ENCODE measurements at regions not wholly inside any gene's neighbourhood (a gene's known extent, or its start where the extent isn't known, plus 50 kb on each side); places are given as distances from the start of the nearest gene placed in this dataset.
A peak's percentile ranks its signal among the peaks of the same experiment; 100 is the strongest.

DNA sequence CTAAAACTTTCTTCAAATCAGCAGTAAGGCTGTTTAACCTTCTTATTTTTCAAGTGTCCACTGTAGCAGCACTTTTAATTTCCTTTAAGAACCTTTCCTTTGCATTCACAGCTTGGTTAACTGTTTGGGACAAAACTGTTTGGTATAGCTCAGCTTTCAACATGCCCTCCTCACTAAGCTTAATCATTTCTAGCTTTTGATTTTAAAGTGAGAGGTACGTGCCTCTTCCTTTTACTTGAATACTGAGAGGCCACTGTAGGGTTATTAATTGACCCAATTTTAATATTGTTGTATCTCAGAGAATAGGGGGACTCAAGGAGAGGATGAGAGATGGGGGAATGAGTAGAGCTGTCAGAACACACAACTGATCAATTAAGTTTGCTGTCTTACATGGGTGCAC, 129.5 kb upstream of the MMS22L start:
- no peaks in the 10 kb centered on the region for H3K9me3 ChIP-seq (ENCODE audit: control insufficient read depth, low read depth, low read length)
- no peak overlapping the region for H3K4me3 ChIP-seq (ENCODE audit: low read length)
- H3K36me3 ChIP-seq (ENCODE audit: control insufficient read depth, low read depth, low read length): no peaks in the 10 kb centered on the region
- H3K9ac ChIP-seq (ENCODE audit: low read length): no peak overlapping the region
- no peaks in the 10 kb centered on the region for H3K4me1 ChIP-seq (ENCODE audit: control insufficient read depth, low read depth, low read length)
- H3K27me3 ChIP-seq (ENCODE audit: control insufficient read depth, insufficient read depth, low read length): no peaks in the 10 kb centered on the region
- H3K27ac ChIP-seq (ENCODE audit: low read length): no peak overlapping the region

DNA sequence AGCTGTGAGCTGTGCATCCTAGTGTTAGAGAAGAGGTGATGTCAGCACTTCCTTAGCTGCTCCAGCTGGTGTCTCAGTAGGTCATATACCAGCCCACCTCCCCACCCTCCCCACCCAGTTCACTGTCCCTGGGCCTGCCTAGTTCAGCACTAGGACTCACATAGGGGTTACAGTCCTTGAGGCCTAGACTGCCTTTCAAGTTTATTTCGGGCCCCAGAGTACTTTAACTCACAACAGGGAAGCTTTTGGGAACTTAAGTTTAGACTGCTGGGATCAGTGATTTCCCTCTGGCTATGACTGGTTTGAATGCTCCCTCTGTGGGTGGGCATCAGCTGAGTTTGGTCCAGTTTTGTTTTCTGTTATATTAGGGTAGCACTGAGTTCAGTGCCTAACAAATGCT, 139.2 kb upstream of the MMS22L start:
- Histone ChIP-seq H3K9ac (ENCODE audit: low read length) (no peak overlapping the region), H3K27me3 (ENCODE audit: control insufficient read depth, insufficient read depth, low read length) (peaks cover 9% of the 10 kb centered on the region), H3K4me1 (ENCODE audit: control insufficient read depth, low read depth, low read length) (no peaks in the 10 kb centered on the region), H3K27ac (ENCODE audit: low read length) (no peak overlapping the region), H3K9me3 (ENCODE audit: control insufficient read depth, low read depth, low read length) (no peaks in the 10 kb centered on the region), H3K4me3 (ENCODE audit: low read length) (no peak overlapping the region), H3K36me3 (ENCODE audit: control insufficient read depth, low read depth, low read length) (no peaks in the 10 kb centered on the region)

DNA sequence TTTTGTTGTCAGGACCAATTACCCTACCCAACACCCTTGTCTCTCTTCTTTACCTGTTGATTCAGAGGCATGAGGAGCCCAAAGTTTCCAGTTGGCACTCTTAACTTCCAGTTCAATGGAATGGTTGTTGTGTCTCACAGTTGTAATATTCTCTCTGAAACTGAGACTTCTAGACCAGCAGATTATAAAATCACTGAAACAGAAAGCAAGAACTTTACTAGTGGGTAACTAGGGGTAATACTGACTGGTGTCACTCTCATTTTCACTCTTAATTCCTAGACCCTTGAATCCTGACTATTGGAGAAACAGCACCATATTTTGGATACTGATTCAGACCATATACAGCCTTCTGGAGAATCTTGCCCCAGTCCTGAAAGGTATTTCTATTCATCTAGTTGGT, 140.2 kb upstream of the MMS22L start:
- no peaks in the 10 kb centered on the region for H3K9me3 ChIP-seq (ENCODE audit: control insufficient read depth, low read depth, low read length)
- H3K36me3 ChIP-seq (ENCODE audit: control insufficient read depth, low read depth, low read length): no peaks in the 10 kb centered on the region
- no peak overlapping the region for H3K9ac ChIP-seq (ENCODE audit: low read length)
- H3K4me3 ChIP-seq (ENCODE audit: low read length): no peak overlapping the region
- H3K4me1 ChIP-seq (ENCODE audit: control insufficient read depth, low read depth, low read length): no peaks in the 10 kb centered on the region
- no peak overlapping the region for H3K27ac ChIP-seq (ENCODE audit: low read length)
- H3K27me3 ChIP-seq (ENCODE audit: control insufficient read depth, insufficient read depth, low read length): peaks cover 9% of the 10 kb centered on the region

DNA sequence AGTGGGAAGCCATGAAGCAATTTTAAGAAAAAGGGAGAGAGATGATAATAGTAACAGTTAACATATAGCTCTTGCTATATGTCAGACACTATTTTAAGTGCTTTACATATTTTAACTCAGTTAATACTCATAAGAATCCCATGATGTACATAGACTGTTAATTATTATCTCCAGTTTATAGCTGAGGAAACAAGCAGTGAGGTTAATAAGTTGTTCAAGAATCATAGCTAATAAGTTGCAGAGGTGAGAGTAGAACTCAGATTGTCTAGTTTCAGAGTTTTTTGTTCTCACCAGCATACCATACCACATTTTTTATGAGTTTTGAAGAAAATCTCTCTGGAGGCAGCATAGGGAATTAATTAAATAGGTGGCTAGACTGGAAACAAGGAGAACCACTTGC, 144.6 kb upstream of the MMS22L start:
- Histone ChIP-seq H3K27me3 (ENCODE audit: control insufficient read depth, insufficient read depth, low read length) (peaks cover 4% of the 10 kb centered on the region), H3K36me3 (ENCODE audit: control insufficient read depth, low read depth, low read length) (no peaks in the 10 kb centered on the region), H3K9me3 (ENCODE audit: control insufficient read depth, low read depth, low read length) (no peaks in the 10 kb centered on the region), H3K9ac (ENCODE audit: low read length) (no peak overlapping the region), H3K4me3 (ENCODE audit: low read length) (no peak overlapping the region), H3K4me1 (ENCODE audit: control insufficient read depth, low read depth, low read length) (no peaks in the 10 kb centered on the region), H3K27ac (ENCODE audit: low read length) (no peak overlapping the region)

DNA sequence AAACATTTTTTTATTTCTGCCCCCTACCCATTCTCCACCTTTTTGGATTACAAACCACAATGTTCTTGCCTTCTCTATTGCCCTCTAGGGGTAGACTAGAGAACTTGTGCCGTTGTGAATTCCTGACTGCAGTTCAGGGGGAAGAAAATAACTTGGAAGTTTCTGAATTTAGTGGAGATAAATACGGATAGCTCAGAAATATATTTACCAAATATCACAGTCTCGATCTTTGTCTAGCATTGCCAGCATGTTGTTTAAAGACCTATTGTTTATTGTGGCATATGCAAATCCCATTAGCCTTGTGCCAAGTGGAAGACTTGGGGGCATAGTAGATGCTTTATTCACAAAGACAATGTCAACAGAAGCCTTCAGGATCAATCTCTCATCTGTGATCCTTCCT, 154.1 kb upstream of the MMS22L start:
- Histone ChIP-seq H3K36me3 (ENCODE audit: control insufficient read depth, low read depth, low read length) (no peaks in the 10 kb centered on the region), H3K4me3 (ENCODE audit: low read length) (no peak overlapping the region), H3K9ac (ENCODE audit: low read length) (no peak overlapping the region), H3K27me3 (ENCODE audit: control insufficient read depth, insufficient read depth, low read length) (no peaks in the 10 kb centered on the region), H3K9me3 (ENCODE audit: control insufficient read depth, low read depth, low read length) (no peaks in the 10 kb centered on the region), H3K4me1 (ENCODE audit: control insufficient read depth, low read depth, low read length) (peaks cover 7% of the 10 kb centered on the region), H3K27ac (ENCODE audit: low read length) (no peak overlapping the region)

DNA sequence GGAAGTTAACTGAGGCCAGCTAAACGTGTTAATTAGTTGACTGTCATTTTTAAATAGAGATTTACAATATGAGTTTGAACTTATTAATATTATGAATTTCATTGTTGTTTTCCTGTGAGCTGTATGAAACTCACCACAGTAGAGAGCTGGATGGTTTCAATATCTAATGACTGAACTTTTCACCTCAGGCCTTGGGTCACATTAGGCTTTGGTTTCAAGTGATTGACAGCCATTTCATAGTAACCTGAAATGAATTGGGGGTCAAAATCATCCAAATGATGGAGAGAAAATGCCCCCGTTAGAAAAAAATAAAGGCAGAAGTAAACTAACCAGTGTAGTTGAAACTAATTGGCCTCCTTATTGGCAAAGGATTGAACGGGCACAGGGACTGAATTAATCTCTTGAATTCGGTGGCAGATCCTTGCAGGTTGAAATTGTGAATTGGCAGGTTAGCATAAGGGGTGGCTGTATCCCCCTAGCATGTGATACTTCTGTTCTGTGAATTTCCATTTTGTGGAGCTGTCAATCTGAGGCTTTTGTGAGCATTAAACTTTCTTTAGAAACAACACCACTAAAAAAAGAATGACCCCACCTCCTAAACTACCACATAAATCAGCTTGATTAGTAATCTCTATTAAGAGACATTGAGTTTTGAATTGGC, 155.1 kb upstream of the MMS22L start:
- Histone ChIP-seq H3K9me3 (ENCODE audit: control insufficient read depth, low read depth, low read length) (no peaks in the 10 kb centered on the region), H3K27ac (ENCODE audit: low read length) (no peak overlapping the region), H3K9ac (ENCODE audit: low read length) (no peak overlapping the region), H3K4me1 (ENCODE audit: control insufficient read depth, low read depth, low read length) (peaks cover 11% of the 10 kb centered on the region), H3K27me3 (ENCODE audit: control insufficient read depth, insufficient read depth, low read length) (no peaks in the 10 kb centered on the region), H3K4me3 (ENCODE audit: low read length) (no peak overlapping the region), H3K36me3 (ENCODE audit: control insufficient read depth, low read depth, low read length) (no peaks in the 10 kb centered on the region)

DNA sequence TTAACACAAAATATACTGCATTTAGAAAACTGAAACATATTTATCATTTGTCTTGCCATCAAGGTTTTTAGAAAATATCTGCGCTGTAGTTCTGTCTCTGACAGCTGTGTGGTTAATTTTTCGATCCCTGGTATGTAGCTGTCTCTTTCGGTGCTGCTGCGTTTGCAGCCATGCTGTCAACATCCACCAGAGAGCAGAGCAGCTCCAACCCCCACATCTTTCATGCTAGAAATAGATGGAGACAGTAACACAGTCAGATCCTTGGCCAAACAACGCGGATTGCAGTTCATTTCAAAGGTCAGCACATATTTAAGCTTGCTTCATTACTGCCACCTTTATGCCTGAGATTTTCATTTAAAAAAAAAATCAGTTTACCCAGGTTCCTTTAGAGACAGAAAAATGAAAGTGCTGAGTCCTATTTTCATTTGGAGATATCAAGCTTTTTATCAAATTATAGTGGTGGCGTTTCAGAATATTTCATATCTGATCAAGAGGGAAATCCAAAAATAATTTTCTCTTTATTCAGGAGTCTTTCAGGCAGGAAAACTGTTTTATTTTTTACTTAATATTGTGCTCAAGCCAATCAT, 157.7 kb upstream of the MMS22L start:
- Histone ChIP-seq H3K9me3 (ENCODE audit: control insufficient read depth, low read depth, low read length) (no peaks in the 10 kb centered on the region), H3K4me3 (ENCODE audit: low read length) (no peak overlapping the region), H3K36me3 (ENCODE audit: control insufficient read depth, low read depth, low read length) (no peaks in the 10 kb centered on the region), H3K27me3 (ENCODE audit: control insufficient read depth, insufficient read depth, low read length) (no peaks in the 10 kb centered on the region), H3K27ac (ENCODE audit: low read length) (no peak overlapping the region), H3K9ac (ENCODE audit: low read length) (no peak overlapping the region), H3K4me1 (ENCODE audit: control insufficient read depth, low read depth, low read length) (peaks cover 25% of the 10 kb centered on the region)

DNA sequence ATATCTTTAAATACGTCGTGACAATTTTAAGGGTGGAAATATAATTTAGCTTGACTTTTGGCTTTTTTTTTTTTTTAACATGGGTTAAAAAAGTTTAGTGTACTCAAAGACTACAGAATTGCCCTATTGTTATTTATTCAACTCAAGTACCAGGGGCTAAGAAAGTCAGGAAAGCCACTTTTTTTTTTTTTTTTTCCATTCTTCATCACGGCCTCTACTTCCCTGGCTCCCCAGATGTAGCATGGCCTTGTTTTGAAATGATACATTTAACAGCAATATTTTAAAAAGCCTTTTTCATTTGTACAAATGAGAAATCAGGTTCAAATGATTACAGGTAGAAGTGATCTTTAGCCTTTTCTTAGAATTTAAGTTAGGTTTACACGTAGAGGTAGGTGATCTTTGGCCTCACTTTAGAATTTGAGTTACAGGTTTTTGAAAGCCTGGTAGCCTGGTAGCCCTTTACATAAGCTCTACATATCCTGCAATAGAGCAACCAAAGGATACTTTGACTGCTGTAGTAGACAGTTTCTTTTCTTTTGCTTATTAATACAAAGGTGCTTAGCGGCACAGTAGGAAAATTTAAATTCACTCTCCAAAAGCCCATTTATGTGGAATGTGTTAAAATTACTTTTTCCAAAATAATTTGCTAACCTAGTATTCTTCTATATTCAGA, 160.5 kb upstream of the MMS22L start:
- Histone ChIP-seq H3K4me1 (ENCODE audit: control insufficient read depth, low read depth, low read length) (peaks cover 25% of the 10 kb centered on the region), H3K4me3 (ENCODE audit: low read length) (no peak overlapping the region), H3K9me3 (ENCODE audit: control insufficient read depth, low read depth, low read length) (no peaks in the 10 kb centered on the region), H3K27me3 (ENCODE audit: control insufficient read depth, insufficient read depth, low read length) (no peaks in the 10 kb centered on the region), H3K27ac (ENCODE audit: low read length) (peak overlapping the region; percentile 27), H3K36me3 (ENCODE audit: control insufficient read depth, low read depth, low read length) (no peaks in the 10 kb centered on the region), H3K9ac (ENCODE audit: low read length) (no peak overlapping the region)

DNA sequence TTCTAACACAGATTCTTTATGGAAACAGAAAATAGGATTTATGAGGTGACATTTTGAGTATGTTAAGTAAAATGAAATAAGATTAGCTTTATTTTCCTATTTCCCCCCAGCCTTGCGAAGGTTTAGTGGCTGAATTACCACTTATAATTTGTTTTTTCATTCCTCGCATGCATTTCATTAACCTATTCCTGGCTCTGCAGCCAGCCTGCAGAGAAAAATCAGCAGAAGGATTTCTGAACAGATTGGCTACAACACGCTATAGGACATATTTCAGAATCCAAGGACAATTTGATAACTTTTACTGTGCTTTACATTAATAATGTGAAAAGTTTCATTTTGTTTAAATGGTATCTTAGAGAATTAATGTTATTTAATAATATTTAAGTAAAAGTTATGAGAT, 162.4 kb upstream of the MMS22L start:
- Histone ChIP-seq H3K4me3 (ENCODE audit: low read length) (no peak overlapping the region), H3K27ac (ENCODE audit: low read length) (no peak overlapping the region), H3K9ac (ENCODE audit: low read length) (no peak overlapping the region), H3K4me1 (ENCODE audit: control insufficient read depth, low read depth, low read length) (peaks cover 23% of the 10 kb centered on the region), H3K9me3 (ENCODE audit: control insufficient read depth, low read depth, low read length) (no peaks in the 10 kb centered on the region), H3K27me3 (ENCODE audit: control insufficient read depth, insufficient read depth, low read length) (no peaks in the 10 kb centered on the region), H3K36me3 (ENCODE audit: control insufficient read depth, low read depth, low read length) (no peaks in the 10 kb centered on the region)

DNA sequence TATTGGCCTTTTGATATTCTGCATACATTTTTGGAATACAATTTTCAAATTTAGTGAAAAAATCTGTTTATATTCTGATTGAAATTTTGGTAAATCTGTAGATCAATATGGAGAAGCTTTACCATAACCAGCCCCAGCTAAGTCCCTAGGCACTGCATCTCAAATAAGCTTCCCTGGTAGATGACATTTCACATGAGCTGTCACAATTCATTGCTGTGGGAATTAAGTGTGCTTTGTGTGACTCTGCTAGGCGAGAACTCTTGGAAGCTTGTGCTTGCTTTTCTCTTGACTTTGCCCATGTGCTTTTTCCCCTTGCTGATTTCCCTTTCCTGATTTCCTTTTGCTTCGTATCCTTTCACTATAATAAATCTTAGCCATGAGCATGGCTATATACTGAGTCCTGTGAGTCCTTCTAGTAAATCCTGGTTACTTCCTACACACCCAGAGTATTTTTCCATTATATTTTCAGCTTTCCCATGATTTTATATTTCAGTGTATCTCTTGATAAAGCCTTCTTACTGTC, 166.5 kb upstream of the MMS22L start:
- Histone ChIP-seq H3K9ac (ENCODE audit: low read length) (no peak overlapping the region), H3K27ac (ENCODE audit: low read length) (no peak overlapping the region), H3K4me1 (ENCODE audit: control insufficient read depth, low read depth, low read length) (peaks cover 6% of the 10 kb centered on the region), H3K36me3 (ENCODE audit: control insufficient read depth, low read depth, low read length) (no peaks in the 10 kb centered on the region), H3K9me3 (ENCODE audit: control insufficient read depth, low read depth, low read length) (no peaks in the 10 kb centered on the region), H3K27me3 (ENCODE audit: control insufficient read depth, insufficient read depth, low read length) (no peaks in the 10 kb centered on the region), H3K4me3 (ENCODE audit: low read length) (no peak overlapping the region)

DNA sequence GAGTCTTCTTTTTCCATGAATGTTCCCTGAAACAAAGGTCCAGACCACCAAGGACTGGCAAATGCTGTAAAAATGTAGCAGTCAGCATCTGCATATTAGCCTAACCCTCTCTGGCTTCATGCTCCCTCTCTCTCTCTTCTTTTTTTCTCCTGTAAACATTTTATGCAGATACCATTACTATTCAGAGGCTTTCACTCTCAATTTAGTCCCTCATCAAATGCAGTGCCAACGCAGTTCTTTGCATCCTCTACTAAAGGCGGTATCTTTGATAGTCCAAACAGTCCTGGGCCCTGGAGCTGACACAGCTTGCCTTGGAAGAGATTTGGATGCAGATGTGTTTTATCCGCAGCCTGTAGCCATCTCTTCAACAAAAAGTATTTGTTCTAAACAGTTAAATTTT, 167.1 kb upstream of the MMS22L start:
- no peaks in the 10 kb centered on the region for H3K27me3 ChIP-seq (ENCODE audit: control insufficient read depth, insufficient read depth, low read length)
- no peaks in the 10 kb centered on the region for H3K36me3 ChIP-seq (ENCODE audit: control insufficient read depth, low read depth, low read length)
- H3K4me1 ChIP-seq (ENCODE audit: control insufficient read depth, low read depth, low read length): peaks cover 4% of the 10 kb centered on the region
- H3K9me3 ChIP-seq (ENCODE audit: control insufficient read depth, low read depth, low read length): no peaks in the 10 kb centered on the region
- H3K9ac ChIP-seq (ENCODE audit: low read length): no peak overlapping the region
- H3K4me3 ChIP-seq (ENCODE audit: low read length): no peak overlapping the region
- no peak overlapping the region for H3K27ac ChIP-seq (ENCODE audit: low read length)

DNA sequence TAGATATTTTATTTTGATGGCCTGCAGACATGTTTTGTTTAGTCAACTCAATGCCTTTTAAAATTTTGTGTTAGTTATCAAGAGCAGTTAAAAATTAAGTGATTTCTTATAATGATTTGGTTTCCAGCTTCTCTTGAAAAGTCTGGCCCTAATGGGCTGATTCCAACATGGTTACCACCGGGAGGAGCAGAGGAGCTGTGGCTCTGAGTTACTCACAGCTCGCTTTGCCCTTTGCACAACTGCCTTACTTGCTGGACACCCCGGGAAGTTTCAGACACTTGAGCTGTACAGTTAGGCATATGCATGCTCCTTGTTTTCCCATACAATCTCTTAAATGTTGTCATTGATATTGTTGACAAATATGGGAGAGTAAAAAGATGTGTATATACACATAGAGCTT, 173.1 kb upstream of the MMS22L start:
- H3K9me3 ChIP-seq (ENCODE audit: control insufficient read depth, low read depth, low read length): no peaks in the 10 kb centered on the region
- H3K36me3 ChIP-seq (ENCODE audit: control insufficient read depth, low read depth, low read length): no peaks in the 10 kb centered on the region
- no peak overlapping the region for H3K9ac ChIP-seq (ENCODE audit: low read length)
- no peak overlapping the region for H3K4me3 ChIP-seq (ENCODE audit: low read length)
- H3K27ac ChIP-seq (ENCODE audit: low read length): no peak overlapping the region
- H3K27me3 ChIP-seq (ENCODE audit: control insufficient read depth, insufficient read depth, low read length): no peaks in the 10 kb centered on the region
- peaks cover under 1% of the 10 kb centered on the region for H3K4me1 ChIP-seq (ENCODE audit: control insufficient read depth, low read depth, low read length)

Measured in iPS-18a (cell line).